ENCODE measurements at regions not wholly inside any gene's neighbourhood (a gene's known extent, or its start where the extent isn't known, plus 50 kb on each side); places are given as distances from the start of the nearest gene placed in this dataset.

- Histone ChIP-seq H3K36me3 (ENCODE audit: insufficient read depth, low read length) (no peaks in the 10 kb centered on the region), H3K27me3 (ENCODE audit: control insufficient read depth in 1 of 2, insufficient read depth in 2 of 2, low read length in 2 of 2) (no peaks in the 10 kb centered on the region), H3K4me1 (ENCODE audit: insufficient read depth, low read length) (no peaks in the 10 kb centered on the region), H3K4me3 (ENCODE audit: low read length) (no peak overlapping the region), H3K9me3 (ENCODE audit: control insufficient read depth in 1 of 2, insufficient read depth in 1 of 2, low read length in 2 of 2) (no peaks in the 10 kb centered on the region), H3K27ac (ENCODE audit: low read depth in 1 of 2, low read length in 2 of 2) (no peak overlapping the region)
- ATAC-seq (ENCODE audit: poor library complexity) (no peak), DNase-seq (no peak)
- Mint-ChIP-seq H3K4me1 (ENCODE audit: low read depth) (peaks cover 11% of the 10 kb centered on the region), H3K4me3 (no peak overlapping the region), H3K36me3 (ENCODE audit: low read depth) (no peaks in the 10 kb centered on the region), H3K27ac (no peak overlapping the region), H3K9me3 (no peaks in the 10 kb centered on the region), H3K27me3 (peaks cover 16% of the 10 kb centered on the region)
- intact Hi-C loops (cut with DNase I, micrococcal nuclease) = no loop called here
- TF ChIP-seq CTCF (IDR thresholded peaks at IDR 0.05) = no peak
- ChIA-PET CTCF (no interaction called here), POLR2A (no interaction called here)
Observed at GRCh38 chr1:244139655-244140054, 88.6 kb downstream of the ZBTB18 start.

DNA sequence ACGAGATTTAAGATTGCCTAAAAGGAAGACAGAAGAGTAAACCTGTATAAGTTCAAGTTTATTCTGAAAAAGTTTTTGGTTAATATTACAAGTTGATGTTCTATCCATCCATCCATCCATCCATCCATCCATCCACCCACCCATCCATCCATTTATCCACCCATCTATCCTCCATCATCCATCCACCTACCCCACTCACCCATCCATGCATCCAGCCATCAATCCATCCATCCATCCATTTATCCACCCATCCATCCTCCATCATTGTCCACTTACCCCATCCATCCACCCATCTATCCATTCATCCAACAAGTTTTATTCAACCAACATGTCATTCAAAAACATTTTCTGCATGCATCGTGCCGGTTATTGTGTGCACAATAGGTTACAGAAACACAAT is 89.3 kb downstream of the ZBTB18 start:
- Mint-ChIP-seq H3K36me3 (ENCODE audit: low read depth) (no peaks in the 10 kb centered on the region), H3K27me3 (peaks cover 16% of the 10 kb centered on the region), H3K27ac (no peak overlapping the region), H3K9me3 (no peaks in the 10 kb centered on the region), H3K4me1 (ENCODE audit: low read depth) (peaks cover 11% of the 10 kb centered on the region), H3K4me3 (no peak overlapping the region)
- DNase-seq = no peak
- TF ChIP-seq CTCF (IDR thresholded peaks at IDR 0.05) = no peak
- Histone ChIP-seq H3K9me3 (ENCODE audit: control insufficient read depth in 1 of 2, insufficient read depth in 1 of 2, low read length in 2 of 2) (no peaks in the 10 kb centered on the region), H3K4me1 (ENCODE audit: insufficient read depth, low read length) (no peaks in the 10 kb centered on the region), H3K27me3 (ENCODE audit: control insufficient read depth in 1 of 2, insufficient read depth in 2 of 2, low read length in 2 of 2) (no peaks in the 10 kb centered on the region), H3K27ac (ENCODE audit: low read depth in 1 of 2, low read length in 2 of 2) (no peak overlapping the region), H3K4me3 (ENCODE audit: low read length) (no peak overlapping the region), H3K36me3 (ENCODE audit: insufficient read depth, low read length) (no peaks in the 10 kb centered on the region)
- ATAC-seq (ENCODE audit: poor library complexity) = no peak
- intact Hi-C loops (cut with DNase I, micrococcal nuclease) = no loop called here
- ChIA-PET POLR2A (no interaction called here), CTCF (no interaction called here)

- H3K4me1 ChIP-seq (ENCODE audit: insufficient read depth, low read length) = no peaks in the 10 kb centered on the region
- H3K27ac ChIP-seq (ENCODE audit: low read depth in 1 of 2, low read length in 2 of 2) = no peak overlapping the region
- Mint-ChIP-seq H3K4me1 (ENCODE audit: low read depth) (no peaks in the 10 kb centered on the region), H3K27me3 (peaks cover 5% of the 10 kb centered on the region), H3K9me3 (no peaks in the 10 kb centered on the region), H3K4me3 (no peak overlapping the region), H3K36me3 (ENCODE audit: low read depth) (no peaks in the 10 kb centered on the region), H3K27ac (no peak overlapping the region)
- no peaks in the 10 kb centered on the region for H3K9me3 ChIP-seq (ENCODE audit: control insufficient read depth in 1 of 2, insufficient read depth in 1 of 2, low read length in 2 of 2)
- TF ChIP-seq CTCF (IDR thresholded peaks at IDR 0.05) = no peak
- H3K4me3 ChIP-seq (ENCODE audit: low read length) = no peak overlapping the region
- intact Hi-C loops (cut with DNase I, micrococcal nuclease) = no loop called here
- ChIA-PET CTCF (no interaction called here), POLR2A (no interaction called here)
- no peaks in the 10 kb centered on the region for H3K27me3 ChIP-seq (ENCODE audit: control insufficient read depth in 1 of 2, insufficient read depth in 2 of 2, low read length in 2 of 2)
- H3K36me3 ChIP-seq (ENCODE audit: insufficient read depth, low read length) = no peaks in the 10 kb centered on the region
- DNase-seq (no peak), ATAC-seq (ENCODE audit: poor library complexity) (no peak)
Observed at GRCh38 chr1:244144053-244144452, 93.0 kb downstream of the ZBTB18 start.

Data from CD4-positive, alpha-beta T cell (primary cell).